ENCODE measurements at regions not wholly inside any gene's neighbourhood (a gene's known extent, or its start where the extent isn't known, plus 50 kb on each side); places are given as distances from the start of the nearest gene placed in this dataset.
"Not testable (repeated sequence)": the region's sequence is repeated elsewhere in the genome, so short reads cannot be mapped to it uniquely, and the experiment has no call there.

DNA sequence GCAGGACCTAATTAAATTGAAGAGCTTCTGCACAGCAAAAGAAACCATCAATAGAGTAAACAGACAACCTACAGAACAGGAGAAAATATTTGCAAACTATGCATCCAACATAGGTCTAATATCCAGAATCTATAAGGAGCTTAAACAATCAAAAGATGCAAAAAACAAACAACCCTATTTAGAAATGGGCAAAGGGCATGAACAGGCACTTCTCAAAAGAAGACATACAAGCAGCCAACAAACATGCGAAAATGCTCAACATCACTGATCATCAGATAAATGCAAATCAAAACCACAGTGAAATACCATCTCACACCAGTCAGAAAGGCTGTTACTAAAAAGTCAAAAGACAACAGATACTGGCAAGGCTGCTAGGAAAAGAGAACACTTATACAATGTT lies 189.2 kb downstream of the CYP26B1 start:
- not testable (repeated sequence) for DNase-seq (ENCODE audit: low spot score)

DNA sequence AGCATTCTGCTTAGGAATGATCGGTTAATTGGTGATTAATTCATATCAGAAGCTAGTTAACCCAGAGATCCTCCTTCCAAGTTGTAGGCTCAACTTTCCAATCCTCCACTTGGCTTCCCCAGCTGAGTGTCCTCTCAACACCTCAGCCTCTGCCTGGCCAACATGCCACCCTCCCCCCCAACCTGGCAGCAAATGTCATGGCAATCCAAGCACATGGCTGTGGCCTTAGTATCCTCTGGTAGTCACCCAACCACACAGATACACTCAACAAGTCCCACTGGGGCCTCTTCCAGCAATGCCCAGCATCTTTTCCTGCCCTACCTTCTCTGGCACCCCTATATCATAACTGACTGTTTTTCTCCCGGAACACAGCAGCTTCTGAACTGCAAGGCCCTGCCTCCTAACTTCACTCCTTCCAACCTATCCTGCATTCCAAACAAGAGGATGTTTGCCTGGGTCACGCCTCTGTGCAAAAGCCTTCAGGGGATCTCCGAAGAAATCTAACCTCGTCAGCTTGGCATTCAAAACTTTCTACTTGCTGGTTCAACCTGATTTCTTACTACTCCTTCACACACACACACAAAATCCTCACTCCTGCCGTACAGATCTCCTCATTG lies 195.0 kb downstream of the CYP26B1 start:
- DNase-seq (ENCODE audit: low spot score), result no peak

DNA sequence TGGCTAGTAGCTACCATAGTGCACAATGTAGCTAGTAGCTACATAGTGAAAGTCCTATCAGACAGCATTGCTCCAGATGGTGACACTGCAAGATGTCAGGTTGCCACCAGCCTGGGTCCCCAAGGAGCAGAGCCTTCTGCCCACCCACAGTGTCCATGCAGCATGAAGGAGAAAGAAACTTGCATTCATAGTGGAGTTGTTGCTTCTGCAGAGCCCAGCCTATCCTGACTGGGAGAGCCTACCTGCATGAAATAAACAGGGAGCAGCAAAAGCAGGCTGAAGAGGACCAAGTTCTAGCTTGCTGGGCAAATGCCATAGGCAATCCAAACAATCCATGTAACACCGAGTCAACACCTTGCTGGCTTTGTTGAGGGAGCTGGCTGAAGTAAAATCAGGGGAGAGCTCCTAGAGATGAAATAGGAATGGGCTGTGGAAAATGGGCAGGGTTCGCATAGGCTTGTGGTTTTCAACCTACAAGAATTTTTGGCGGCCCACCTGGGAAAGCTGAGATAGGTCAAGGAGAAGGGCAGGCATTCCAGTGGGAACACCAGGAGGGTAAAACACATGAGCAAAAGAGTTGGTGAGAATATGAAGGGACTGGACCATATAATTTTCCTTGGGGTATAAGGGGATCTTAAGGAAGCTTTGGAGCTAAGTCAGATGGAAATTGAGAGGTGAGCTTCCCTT lies 195.8 kb downstream of the CYP26B1 start:
- DNase-seq (ENCODE audit: low spot score), result no peak

DNA sequence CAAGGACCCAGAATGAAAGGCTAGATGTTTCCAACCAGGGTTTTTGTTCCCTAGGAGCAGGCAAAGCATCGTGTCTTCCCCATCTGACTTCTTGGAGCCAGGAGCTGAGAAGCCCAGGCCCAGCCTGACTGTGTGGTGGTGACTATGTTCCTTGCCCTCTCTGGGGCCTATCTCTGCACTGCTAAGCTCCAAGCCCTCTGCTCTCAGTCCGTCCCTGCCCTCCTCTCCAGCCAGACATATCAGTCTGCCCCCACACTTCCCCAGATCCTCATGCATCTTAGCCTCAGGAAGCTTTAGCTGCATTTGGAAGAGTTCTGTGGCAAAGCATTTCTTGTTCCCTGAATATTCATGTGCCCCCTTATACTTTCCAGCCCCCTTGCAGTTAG lies 196.6 kb downstream of the CYP26B1 start:
- DNase-seq (ENCODE audit: low spot score), result no peak

DNA sequence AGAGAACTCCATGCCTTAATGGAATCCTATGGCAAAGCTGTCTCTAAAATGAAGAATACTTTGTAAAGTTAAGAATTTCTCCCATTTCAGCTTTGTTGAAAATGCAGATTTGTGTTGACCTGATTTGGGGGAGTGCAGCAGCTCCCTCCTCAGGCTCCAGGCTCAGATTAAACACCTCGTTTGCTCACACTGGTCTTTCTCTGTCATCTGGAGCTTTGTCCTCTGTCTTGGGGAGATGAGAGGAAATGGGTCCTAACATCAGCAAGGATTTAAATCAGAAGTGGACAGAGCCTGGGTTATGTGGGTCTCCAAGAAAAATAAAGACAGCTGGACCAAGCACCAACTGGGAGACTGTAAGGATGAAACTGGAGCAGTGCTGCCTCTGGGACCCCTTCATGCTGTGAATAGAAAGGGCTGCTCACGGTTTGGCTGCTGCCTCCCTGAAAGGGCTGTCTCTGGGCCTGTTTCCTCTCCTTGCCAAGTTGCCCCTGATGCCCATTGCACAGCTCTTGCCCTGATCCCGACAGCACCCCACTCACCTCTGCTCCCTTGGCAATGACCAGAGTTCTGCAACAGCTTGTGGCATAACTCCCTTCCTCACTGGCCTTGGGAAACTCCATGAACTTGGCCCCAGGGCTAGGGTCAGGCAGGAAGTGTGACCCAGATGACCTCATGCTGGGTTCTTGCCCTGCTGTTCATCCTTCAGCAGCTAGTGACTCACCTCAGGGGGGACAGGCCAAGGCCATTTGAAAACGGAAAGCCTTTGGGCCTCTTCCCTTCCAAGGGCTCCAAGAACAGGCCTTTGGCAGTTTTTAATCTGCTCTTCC lies 197.2 kb downstream of the CYP26B1 start:
- peak; percentile 39 for DNase-seq (ENCODE audit: low spot score)

DNA sequence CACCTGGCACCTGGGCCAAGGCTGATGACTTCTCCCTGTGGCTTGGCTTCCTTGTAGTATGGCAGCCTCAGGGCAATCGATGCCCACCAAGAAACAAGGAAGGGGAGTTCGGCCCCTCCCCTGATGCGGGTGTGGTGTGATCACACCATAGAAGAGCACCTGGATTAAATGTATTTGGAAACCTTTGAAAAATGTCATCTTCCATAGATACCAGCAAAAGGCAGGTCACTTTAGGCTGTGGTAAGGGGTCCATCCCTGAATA lies 198.2 kb downstream of the CYP26B1 start:
- no peak for DNase-seq (ENCODE audit: low spot score)

DNA sequence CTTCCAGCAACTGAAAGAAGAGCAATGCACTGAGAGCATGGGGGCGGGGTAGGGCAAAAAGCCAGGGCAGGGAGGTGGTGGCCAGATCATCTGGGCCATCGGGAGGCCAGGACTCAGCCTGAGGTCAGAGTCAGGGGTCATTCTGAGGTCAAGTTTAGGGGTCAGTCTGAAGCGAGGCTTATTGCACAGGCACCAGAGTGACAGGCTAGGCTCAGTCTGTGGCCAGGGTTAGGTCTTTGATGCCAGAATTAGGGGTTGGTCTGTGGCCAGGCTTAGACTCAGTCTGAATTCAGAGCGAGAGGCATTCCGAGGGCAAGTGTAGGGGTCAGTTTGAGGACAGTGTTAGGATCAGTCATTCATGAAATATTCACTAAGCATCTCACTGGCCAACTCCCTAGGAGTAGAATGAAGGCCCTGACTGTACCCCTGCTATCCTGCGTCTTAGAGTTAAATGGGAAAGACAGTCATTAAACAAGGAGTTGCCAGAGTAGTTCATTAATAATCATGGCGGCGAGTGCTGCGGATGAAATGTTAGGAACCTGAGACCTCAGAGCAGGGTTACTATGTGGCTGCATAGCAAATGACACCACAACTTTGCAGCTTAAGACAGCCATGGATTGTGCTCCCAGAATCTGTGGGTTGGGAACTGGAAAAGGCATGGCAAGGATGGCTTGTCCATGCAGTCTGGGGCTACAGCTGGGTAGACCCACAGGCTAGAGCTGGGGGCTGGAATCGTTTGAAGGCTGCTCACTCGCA lies 198.7 kb downstream of the CYP26B1 start:
- no peak for DNase-seq (ENCODE audit: low spot score)

DNA sequence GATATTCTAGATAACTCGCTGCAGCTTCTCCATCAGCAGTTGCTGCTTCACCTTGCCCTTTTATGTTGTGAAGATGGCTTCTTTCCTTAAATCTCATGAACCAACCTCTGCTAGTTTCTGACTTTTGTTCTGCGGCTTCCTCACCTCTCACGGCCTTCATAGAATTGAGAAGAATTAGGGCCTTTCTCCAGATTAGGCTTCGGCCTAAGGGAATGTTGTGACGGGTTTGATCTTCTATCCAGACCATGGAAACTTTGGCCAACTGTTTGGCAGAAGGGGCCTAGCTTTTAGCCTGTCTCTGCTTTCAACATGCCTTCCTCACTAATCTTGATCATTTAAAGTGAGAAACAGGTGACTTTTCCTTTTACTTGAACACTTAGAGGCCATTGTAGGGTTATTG lies 199.9 kb downstream of the CYP26B1 start:
- DNase-seq (ENCODE audit: low spot score), result no peak

DNA sequence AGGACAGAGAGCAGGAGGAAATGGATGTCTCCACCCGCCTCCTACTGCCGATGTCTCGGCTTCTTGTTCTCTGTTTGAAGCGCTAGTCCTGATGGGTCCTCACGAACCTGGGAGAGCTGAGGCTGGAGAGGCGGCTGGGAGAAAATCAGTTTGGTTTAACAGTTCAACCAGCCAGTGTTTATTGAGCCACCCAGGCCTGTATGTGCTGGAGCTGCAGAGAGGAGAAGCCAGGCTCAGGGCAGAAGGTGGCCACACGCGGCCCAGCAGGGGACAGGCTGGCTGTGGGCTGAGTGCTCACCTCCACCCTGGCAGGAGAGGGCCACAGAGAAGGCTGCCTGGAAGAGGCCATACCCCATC lies 202.1 kb downstream of the CYP26B1 start:
- no peak for DNase-seq (ENCODE audit: low spot score)

DNA sequence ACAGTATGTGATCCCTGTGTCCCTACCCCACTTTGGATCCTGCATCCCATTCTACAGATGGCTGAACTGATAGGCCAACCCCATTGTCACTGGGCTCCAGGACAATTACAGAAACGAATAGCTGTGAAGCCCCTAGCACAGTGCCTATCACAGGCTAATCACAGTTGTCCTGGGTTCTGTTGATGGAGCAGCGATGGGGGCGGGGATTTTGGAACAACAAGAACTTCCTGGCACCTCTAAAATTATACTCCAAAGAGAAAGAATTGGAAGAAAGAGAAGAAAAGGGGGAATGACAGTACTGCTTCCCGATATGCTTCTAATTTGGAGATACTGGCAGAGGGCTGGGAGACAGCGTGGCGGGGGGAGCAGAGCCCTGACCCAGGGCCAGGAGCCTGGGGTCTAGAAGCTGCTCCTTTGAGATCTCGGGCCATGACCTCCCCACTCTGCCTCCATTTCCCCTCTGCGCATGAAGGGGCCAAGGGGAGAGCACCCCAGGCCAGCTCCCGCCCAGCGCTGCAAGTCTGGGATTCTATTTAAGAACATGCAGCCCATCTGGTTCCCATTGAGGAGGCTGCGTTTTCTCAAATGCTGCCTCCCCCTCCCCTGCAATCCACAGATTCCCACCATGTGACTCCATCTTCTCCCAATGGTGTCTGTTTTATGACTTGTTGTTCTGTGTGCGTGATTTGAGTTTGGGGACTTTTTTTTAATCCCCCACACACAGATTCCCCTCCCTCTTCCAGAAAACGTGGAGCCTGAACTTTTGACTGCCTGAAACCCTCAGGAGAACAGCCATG lies 202.7 kb downstream of the CYP26B1 start:
- no peak for DNase-seq (ENCODE audit: low spot score)

DNA sequence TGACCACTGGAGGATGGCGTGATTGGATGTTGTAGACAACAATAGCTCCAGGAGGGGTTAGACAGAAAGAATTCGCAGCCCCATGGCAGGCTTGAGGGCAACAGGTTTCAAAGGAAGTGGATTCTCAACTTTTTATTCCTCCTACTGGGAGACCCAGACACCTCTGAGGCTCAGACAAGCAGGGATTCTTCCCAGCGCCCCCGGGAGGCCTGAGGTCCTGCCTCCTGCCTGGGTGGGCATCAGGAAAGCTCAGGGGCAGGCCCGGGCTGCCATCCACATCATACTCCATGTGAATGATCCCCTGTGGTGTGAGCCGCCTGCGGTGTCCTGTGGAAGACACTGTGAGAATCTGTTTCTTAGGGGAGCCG lies 203.5 kb downstream of the CYP26B1 start:
- no peak for DNase-seq (ENCODE audit: low spot score)

DNA sequence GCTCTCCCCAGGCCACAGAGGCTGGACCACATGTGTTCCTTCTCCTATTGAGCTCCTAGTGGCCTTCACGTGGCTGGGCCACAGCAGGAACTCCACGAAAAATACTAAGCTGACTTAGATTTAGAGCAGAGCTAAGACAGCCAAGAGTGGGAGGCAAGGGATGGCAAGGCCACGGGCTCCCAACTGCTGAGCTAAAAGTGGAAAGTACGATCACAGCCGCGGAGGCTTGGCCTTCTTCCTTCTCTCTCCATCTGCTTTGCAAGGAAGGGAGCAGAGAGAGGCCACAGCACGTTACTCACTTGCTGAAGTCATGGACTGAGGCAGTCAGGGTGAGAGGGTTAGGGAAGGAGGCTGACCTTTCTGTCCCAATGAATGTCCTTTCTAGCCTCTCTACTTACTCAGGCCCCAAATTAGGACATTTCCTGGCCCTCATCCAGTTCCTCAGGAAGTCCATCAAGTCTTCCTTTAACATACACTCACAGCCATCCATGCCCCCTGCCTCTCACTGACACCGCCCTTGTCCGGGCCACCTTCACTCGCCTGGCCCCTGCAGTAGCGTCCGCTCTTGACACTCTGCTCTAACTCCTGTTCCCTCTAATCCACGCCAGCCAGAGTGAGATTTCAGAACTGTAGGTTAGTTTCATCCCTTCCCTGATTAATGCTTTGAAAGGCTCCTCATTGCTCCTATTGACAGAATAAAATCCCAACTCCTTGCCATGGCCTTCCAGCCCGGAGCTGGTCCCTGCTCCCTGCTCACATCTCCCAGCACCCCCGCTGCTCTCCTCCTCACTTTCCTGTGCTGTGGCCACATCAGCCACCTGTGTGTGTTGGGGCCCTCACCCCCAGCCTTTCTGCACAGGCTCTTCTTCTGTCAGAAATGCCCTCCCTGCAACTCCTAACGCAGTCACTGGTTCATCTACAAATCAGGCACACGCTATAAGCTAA lies 204.2 kb downstream of the CYP26B1 start:
- no peak for DNase-seq (ENCODE audit: low spot score)

DNA sequence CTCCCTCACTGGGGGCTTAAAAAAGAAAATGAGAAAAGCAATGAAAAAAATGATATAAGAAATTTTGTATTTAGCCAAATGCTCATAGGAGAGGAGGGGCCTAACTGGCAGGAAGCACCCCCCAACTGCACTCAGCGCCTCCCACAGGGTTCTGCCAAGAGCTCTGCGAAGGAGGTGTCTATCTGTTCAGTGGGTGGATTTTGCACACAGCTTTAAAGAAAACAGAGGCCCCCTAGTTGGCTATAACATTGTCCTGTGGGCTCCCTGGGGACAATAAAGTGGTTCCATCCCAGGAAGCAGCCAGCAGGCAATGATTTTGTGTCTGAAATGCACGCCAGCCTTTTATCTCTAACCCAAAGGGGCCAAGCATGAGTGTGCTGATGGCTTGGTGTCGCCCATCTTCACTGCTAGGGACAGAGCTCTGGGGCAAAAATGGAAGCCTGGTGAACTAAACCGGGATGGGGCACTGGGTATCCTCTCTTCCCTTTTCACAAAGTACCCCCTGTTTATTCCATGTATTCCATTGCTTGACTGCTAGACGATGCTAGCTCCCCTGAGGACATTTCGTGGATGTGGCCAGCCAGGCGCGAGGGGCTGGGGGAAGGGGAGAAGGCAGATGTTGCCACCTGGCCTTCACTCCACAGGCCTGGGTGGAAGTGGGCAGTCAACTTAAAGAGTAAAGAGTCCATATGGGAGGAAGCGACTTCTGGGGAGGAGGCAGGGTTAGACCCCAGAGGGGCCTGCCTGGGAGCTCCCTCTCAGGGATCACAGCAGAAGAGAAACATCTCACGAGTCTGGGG lies 205.7 kb downstream of the CYP26B1 start:
- DNase-seq (ENCODE audit: low spot score), result no peak

DNA sequence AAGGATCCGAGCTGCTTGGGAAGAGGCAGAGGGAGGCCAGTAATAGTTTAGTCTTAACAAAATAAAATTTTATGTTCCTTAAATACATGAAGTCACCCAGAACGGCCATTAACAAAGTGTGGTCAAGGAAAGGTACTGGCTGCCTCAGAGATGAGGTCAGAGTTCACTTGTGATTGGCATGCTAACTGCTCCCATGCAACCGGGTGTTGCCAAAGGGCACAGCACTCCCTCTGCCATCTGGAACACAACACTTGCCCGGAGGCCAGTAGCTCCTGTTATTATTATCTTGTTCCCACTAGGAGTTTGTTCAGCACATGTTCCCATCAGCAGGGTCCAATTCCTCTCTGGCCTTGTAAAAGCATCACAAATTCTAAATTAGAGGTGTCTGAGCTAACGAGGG lies 207.0 kb downstream of the CYP26B1 start:
- no peak for DNase-seq (ENCODE audit: low spot score)

DNA sequence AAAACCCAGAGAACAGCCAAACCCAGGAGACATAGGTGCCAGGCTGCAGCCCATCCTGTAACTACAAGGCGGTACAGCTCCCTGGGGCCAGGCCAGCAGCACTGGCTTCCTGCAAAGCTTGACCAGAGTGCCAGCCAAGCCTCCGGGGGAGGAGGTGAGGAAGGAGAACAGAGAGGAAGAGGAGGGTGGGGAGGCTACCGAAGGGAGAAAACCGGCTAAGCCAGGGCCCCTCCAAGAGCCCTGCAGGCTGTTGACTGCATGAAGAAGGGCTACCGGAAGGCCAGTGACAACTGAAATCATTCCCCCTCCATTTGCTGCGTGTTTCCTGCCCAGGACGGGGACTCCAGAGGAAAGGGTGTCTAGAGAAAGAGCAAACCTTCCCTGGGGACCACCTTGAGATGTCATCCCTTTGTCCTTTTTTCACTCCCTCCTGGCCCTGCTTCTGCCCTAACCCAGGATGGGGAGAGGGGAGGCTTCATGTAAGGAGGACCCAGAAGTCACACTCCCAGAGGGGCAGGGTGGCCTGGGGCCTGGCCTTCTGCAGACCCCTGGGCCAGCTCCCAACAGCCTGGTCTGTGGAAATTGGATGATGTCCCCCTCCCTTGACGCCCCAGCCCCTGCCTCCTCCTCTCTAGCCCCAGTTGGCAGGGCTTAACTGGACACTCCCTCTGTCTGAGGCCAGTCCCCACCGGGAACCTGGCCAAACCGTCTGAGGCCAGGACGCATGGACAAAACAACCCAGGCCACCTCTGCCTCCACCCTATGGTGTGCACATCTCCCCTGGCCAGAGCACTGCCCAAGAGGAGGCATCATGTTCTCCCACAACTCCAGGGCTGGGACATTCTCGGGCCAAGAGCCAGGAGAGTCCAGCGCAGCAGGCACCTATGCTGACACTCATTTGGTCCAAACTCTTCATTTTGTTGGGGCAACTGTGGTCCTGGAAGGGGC lies 207.8 kb downstream of the CYP26B1 start:
- no peak for DNase-seq (ENCODE audit: low spot score)

DNA sequence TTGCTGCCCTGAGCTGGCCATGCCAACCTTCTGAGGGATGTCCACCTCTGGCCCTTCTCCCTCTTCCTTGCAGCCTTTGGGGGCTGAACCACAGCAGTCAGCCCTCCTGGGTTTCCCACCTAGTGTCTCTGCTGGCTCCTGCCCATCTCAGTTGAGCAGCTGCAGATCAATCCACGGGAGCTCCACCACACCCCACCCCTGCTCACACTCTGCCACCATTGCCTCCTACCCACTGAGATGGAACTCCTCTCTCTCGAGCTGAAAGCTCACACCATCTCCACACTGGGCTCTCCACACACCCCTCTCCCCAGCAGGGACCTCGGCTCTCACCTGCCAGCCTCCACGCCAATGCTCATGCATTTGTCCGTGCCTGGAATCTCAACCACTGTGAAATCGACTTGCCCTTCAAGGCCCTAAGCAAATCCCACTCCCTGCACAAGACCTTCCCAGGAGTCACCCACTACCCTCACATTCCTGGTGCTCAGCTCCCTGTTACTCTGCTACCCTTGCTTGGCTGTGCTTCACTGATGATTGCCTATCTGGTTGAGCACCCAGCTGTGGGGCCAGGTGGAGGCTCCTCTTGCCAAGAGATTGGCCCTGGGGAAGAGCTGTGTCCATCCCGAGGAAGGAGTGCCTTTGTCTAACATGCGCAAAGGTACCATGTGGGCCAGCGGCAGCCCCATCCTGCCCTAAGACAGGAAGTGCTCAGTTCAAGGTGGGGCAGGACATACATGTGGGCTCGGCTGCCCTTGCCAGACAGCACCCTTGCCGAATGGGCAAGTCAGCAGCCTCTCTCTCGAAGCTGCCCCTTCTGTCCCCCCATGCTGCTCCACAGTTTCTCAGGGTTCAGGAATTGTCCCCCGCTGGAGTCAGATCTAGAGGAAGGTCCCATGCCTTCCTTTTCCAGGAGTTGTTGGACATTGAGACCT lies 208.7 kb downstream of the CYP26B1 start:
- DNase-seq (ENCODE audit: low spot score), result no peak

DNA sequence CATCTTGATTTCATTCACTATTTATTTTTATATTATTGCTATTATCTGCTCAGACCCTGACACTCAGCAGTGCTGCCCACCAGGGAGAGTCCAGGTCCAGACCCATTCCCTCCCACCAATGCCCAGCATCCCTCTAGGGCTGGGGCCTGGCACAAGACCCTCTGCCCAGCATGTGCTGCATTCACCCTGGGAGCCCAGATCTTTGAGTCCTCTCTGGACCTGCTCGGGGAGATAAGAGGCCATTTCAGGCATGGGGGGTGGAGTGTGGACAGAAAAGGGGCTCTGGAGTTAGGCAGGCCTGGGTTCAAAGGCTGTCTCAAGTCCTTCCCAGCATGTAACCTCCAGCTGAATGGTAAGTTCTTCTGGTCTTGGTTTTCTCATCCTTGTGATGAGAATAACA lies 209.6 kb downstream of the CYP26B1 start:
- DNase-seq (ENCODE audit: low spot score), result no peak

DNA sequence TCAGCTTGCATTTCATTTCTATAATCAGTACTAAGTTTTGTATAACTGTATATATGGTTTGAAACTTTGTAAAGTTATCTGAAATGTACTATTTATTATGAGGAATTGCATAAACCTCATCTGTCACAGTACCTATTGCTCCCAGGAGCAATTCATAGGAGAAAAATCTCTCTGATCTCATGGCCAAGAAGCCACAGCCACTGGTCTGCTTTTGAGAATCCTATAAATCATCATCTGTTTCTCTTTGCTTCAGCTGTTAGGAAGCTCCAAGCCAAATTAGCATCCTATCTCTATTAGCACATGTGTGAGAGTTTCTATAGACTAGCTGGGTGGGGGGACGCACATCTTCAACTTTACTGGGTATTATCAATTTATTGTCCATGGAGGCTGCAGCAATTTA lies 210.3 kb downstream of the CYP26B1 start:
- DNase-seq (ENCODE audit: low spot score), result no peak

Data from RKO (cell line).